ENCODE measurements at regions not wholly inside any gene's neighbourhood (a gene's known extent, or its start where the extent isn't known, plus 50 kb on each side); places are given as distances from the start of the nearest gene placed in this dataset.
"Not testable (repeated sequence)": the region's sequence is repeated elsewhere in the genome, so short reads cannot be mapped to it uniquely, and the experiment has no call there.

DNA sequence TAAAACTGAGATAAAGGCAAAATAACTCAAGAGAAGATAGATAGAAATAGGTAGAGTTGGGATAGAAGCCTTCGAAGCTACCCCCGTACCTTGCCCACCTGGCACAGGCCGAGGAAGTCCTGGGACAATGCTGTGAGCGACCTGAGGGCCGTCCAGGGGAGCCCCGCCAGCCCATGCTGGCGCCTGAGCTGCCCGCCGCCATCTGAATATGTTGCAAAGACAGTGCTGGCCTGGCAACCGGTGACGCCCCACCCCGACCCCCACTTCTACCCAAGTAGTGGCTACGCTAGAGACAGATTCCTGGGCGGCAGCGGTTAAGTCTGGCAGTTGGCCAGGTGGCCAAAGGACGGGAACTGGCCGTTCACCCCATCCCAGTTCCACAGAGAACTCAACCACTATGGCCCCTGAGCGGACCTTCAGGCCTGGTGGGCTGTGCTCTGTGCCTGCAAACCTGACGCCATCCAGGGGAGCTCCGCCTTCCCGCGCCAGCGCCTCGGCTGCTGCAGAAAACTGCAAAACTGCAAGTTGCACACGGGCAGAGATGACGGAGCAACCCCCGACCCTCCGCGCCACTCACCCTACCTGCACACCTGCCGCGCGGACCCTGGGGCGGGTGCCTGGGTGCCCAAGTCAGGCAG is 866.2 kb downstream of the SPATA31A1 start:
- TF ChIP-seq, protein P1, sequence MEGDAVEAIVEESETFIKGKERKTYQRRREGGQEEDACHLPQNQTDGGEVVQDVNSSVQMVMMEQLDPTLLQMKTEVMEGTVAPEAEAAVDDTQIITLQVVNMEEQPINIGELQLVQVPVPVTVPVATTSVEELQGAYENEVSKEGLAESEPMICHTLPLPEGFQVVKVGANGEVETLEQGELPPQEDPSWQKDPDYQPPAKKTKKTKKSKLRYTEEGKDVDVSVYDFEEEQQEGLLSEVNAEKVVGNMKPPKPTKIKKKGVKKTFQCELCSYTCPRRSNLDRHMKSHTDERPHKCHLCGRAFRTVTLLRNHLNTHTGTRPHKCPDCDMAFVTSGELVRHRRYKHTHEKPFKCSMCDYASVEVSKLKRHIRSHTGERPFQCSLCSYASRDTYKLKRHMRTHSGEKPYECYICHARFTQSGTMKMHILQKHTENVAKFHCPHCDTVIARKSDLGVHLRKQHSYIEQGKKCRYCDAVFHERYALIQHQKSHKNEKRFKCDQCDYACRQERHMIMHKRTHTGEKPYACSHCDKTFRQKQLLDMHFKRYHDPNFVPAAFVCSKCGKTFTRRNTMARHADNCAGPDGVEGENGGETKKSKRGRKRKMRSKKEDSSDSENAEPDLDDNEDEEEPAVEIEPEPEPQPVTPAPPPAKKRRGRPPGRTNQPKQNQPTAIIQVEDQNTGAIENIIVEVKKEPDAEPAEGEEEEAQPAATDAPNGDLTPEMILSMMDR (IDR thresholded peaks at IDR 0.05): not testable (repeated sequence)
- not testable (repeated sequence) for TF ChIP-seq POLR2A (IDR thresholded peaks at IDR 0.05)
